Tibial nerve (tissue), 4 donors: ENCODE measurements at regions not wholly inside any gene's neighbourhood (a gene's known extent, or its start where the extent isn't known, plus 50 kb on each side); places are given as distances from the start of the nearest gene placed in this dataset.

Source experiments
- CTCF ChIP-seq, 5 experiments: fragments of 200-600 bp in 3 of 5; fragments of 450-650 bp in 2 of 5; sonication (generic) in 3 of 5; IDR thresholded peaks; one replicate each; pipeline ENCODE4 v1.5.1; 2016 to 2019; ENCODE audit warnings: antibody characterized with exemption in 5 of 5, mild to moderate bottlenecking in 3 of 5, moderate library complexity in 2 of 5
- EP300 ChIP-seq, 2 donors: sonication (generic); formaldehyde crosslinking; IDR thresholded peaks; one replicate each; pipeline ENCODE4 v1.6.1; 2017; ENCODE audit warnings: antibody characterized with exemption in 2 of 2, mild to moderate bottlenecking in 1 of 2
- POLR2A ChIP-seq, 2 donors: fragments of 450-650 bp; IDR thresholded peaks; one replicate each; pipeline ENCODE4 v1.6.1; 2017; ENCODE audit warnings: antibody characterized with exemption in 2 of 2, mild to moderate bottlenecking in 2 of 2, moderate library complexity in 2 of 2

DNA sequence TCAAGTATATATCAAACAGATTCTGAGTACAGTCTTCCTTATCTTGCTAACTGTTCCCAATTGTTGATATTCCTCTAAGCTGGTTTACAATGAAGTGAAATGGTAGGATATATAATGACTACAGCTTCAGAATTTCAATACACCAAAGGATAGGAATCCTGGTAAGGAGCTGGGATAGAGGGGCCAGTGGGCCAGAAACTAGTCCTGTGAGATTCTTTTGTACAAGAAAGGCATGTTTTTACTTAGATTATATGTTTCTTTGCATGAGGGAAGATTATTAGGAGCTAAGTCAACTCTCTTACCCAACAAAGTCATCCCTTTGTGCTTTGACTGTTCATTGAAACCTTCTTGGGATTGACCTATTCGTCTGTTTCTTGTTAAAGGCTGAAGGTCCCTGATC is 435.7 kb downstream of the PLK2 start:
- TF ChIP-seq POLR2A (IDR thresholded peaks at IDR 0.05) (no peak), CTCF (IDR thresholded peaks at IDR 0.05) (no peak), EP300 (IDR thresholded peaks at IDR 0.05) (no peak)
